B cell (primary cell): ENCODE measurements at regions not wholly inside any gene's neighbourhood (a gene's known extent, or its start where the extent isn't known, plus 50 kb on each side); places are given as distances from the start of the nearest gene placed in this dataset.

Experiments used
- EZH2 ChIP-seq: IDR thresholded peaks from 2 replicates; pipeline ENCODE4 v1.6.1; 2012; ENCODE audit warnings: borderline replicate concordance, low read depth, mild to moderate bottlenecking, moderate library complexity, low read length; ENCODE audit not compliant: insufficient read depth, poor library complexity, severe bottlenecking
- TF ChIP-seq, protein P1 (sequence below): fragments of 200-600 bp; IDR thresholded peaks from one replicate; pipeline ENCODE4 v1.8.0; 2022; ENCODE audit warnings: antibody characterized with exemption, mild to moderate bottlenecking

GRCh38 chr1:220368352-220369265 lies 96.4 kb upstream of the RAB3GAP2 start:
- TF ChIP-seq, protein P1, sequence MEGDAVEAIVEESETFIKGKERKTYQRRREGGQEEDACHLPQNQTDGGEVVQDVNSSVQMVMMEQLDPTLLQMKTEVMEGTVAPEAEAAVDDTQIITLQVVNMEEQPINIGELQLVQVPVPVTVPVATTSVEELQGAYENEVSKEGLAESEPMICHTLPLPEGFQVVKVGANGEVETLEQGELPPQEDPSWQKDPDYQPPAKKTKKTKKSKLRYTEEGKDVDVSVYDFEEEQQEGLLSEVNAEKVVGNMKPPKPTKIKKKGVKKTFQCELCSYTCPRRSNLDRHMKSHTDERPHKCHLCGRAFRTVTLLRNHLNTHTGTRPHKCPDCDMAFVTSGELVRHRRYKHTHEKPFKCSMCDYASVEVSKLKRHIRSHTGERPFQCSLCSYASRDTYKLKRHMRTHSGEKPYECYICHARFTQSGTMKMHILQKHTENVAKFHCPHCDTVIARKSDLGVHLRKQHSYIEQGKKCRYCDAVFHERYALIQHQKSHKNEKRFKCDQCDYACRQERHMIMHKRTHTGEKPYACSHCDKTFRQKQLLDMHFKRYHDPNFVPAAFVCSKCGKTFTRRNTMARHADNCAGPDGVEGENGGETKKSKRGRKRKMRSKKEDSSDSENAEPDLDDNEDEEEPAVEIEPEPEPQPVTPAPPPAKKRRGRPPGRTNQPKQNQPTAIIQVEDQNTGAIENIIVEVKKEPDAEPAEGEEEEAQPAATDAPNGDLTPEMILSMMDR = no peak
- no peak for TF ChIP-seq EZH2
